ENCODE measurements at regions not wholly inside any gene's neighbourhood (a gene's known extent, or its start where the extent isn't known, plus 50 kb on each side); places are given as distances from the start of the nearest gene placed in this dataset.
A peak's percentile ranks its signal among the peaks of the same experiment; 100 is the strongest.
"Not testable (repeated sequence)": the region's sequence is repeated elsewhere in the genome, so short reads cannot be mapped to it uniquely, and the experiment has no call there.

- H3K4me1 ChIP-seq (ENCODE audit: control insufficient read depth in 1 of 2, insufficient read depth in 2 of 2, low read length in 2 of 2): peaks cover 0 to 1% of the 10 kb centered on the region in 2 donors
- intact Hi-C loops (cut with DNase I): no loop called here
- H3K4me3 ChIP-seq (ENCODE audit: low read length in 2 of 2): no peak overlapping the region
- no peak overlapping the region for H3K27ac ChIP-seq (ENCODE audit: low read depth in 1 of 2, low read length in 2 of 2)
- 91 to 98% methylated on average over 3 of the region's 3 CpGs for WGBS, 2 donors
- DNase-seq (no peak), ATAC-seq (ENCODE audit: low FRiP score) (peak; percentile 82)
- no peaks in the 10 kb centered on the region for H3K9me3 ChIP-seq (ENCODE audit: control insufficient read depth, low read length)
- H3K27me3 ChIP-seq (ENCODE audit: control insufficient read depth in 1 of 2, insufficient read depth in 2 of 2, low read length in 1 of 2): no peaks in the 10 kb centered on the region
- no peaks in the 10 kb centered on the region for H3K36me3 ChIP-seq (ENCODE audit: control insufficient read depth in 1 of 2, insufficient read depth in 2 of 2, low read length in 1 of 2)
Observed at GRCh38 chr3:30314757-30315325, 291.6 kb upstream of the TGFBR2 start.

GRCh38 chr3:30315447-30315846 lies 291.0 kb upstream of the TGFBR2 start:
- Histone ChIP-seq H3K27ac (ENCODE audit: low read depth in 1 of 2, low read length in 2 of 2) (no peak overlapping the region), H3K27me3 (ENCODE audit: control insufficient read depth in 1 of 2, insufficient read depth in 2 of 2, low read length in 1 of 2) (no peaks in the 10 kb centered on the region), H3K9me3 (ENCODE audit: control insufficient read depth, low read length) (no peaks in the 10 kb centered on the region), H3K4me3 (ENCODE audit: low read length in 2 of 2) (no peak overlapping the region), H3K4me1 (ENCODE audit: control insufficient read depth in 1 of 2, insufficient read depth in 2 of 2, low read length in 2 of 2) (peaks cover 0 to 1% of the 10 kb centered on the region in 2 donors), H3K36me3 (ENCODE audit: control insufficient read depth in 1 of 2, insufficient read depth in 2 of 2, low read length in 1 of 2) (no peaks in the 10 kb centered on the region)
- DNase-seq (no peak), ATAC-seq (ENCODE audit: low FRiP score) (peak; percentile 65)
- intact Hi-C loops (cut with DNase I): no loop called here
- WGBS, 2 donors: 71 to 78% methylated on average over 3 of the region's 3 CpGs

- Histone ChIP-seq H3K36me3 (ENCODE audit: control insufficient read depth in 1 of 2, insufficient read depth in 2 of 2, low read length in 1 of 2) (no peaks in the 10 kb centered on the region), H3K27me3 (ENCODE audit: control insufficient read depth in 1 of 2, insufficient read depth in 2 of 2, low read length in 1 of 2) (no peaks in the 10 kb centered on the region), H3K27ac (ENCODE audit: low read depth in 1 of 2, low read length in 2 of 2) (no peak overlapping the region), H3K9me3 (ENCODE audit: control insufficient read depth, low read length) (no peaks in the 10 kb centered on the region), H3K4me1 (ENCODE audit: control insufficient read depth in 1 of 2, insufficient read depth in 2 of 2, low read length in 2 of 2) (peaks cover 0 to 1% of the 10 kb centered on the region in 2 donors), H3K4me3 (ENCODE audit: low read length in 2 of 2) (no peak overlapping the region)
- DNase-seq (no peak), ATAC-seq (ENCODE audit: low FRiP score) (no peak)
- intact Hi-C loops (cut with DNase I): no loop called here
- WGBS, 2 donors: 78 to 82% methylated on average over 3 of the region's 3 CpGs
Observed at GRCh38 chr3:30317561-30317960, 288.8 kb upstream of the TGFBR2 start.

GRCh38 chr3:30318110-30318509 lies 288.3 kb upstream of the TGFBR2 start:
- H3K27me3 ChIP-seq (ENCODE audit: control insufficient read depth in 1 of 2, insufficient read depth in 2 of 2, low read length in 1 of 2): no peaks in the 10 kb centered on the region
- no peaks in the 10 kb centered on the region for H3K36me3 ChIP-seq (ENCODE audit: control insufficient read depth in 1 of 2, insufficient read depth in 2 of 2, low read length in 1 of 2)
- H3K4me3 ChIP-seq (ENCODE audit: low read length in 2 of 2): no peak overlapping the region
- H3K4me1 ChIP-seq (ENCODE audit: control insufficient read depth in 1 of 2, insufficient read depth in 2 of 2, low read length in 2 of 2): peaks cover 0 to 1% of the 10 kb centered on the region in 2 donors
- 93% methylated on average over 3 of the region's 3 CpGs for WGBS, 2 donors
- ATAC-seq (ENCODE audit: low FRiP score) (no peak), DNase-seq (no peak)
- H3K27ac ChIP-seq (ENCODE audit: low read depth in 1 of 2, low read length in 2 of 2): no peak overlapping the region
- intact Hi-C loops (cut with DNase I): no loop called here
- H3K9me3 ChIP-seq (ENCODE audit: control insufficient read depth, low read length): no peaks in the 10 kb centered on the region

- intact Hi-C loops (cut with DNase I): no loop called here
- H3K27ac ChIP-seq (ENCODE audit: low read depth in 1 of 2, low read length in 2 of 2): no peak overlapping the region
- peak in 1 of 2 donors; percentile 43 for DNase-seq
Observed at GRCh38 chr3:30319713-30320112, 286.7 kb upstream of the TGFBR2 start.

GRCh38 chr3:30320392-30320791 lies 286.0 kb upstream of the TGFBR2 start:
- Histone ChIP-seq H3K4me3 (ENCODE audit: low read length in 2 of 2) (no peak overlapping the region), H3K27me3 (ENCODE audit: control insufficient read depth in 1 of 2, insufficient read depth in 2 of 2, low read length in 1 of 2) (no peaks in the 10 kb centered on the region), H3K4me1 (ENCODE audit: control insufficient read depth in 1 of 2, insufficient read depth in 2 of 2, low read length in 2 of 2) (peaks cover 3 to 4% of the 10 kb centered on the region in 2 donors), H3K27ac (ENCODE audit: low read depth in 1 of 2, low read length in 2 of 2) (no peak overlapping the region), H3K36me3 (ENCODE audit: control insufficient read depth in 1 of 2, insufficient read depth in 2 of 2, low read length in 1 of 2) (no peaks in the 10 kb centered on the region), H3K9me3 (ENCODE audit: control insufficient read depth, low read length) (no peaks in the 10 kb centered on the region)
- intact Hi-C loops (cut with DNase I): no loop called here
- WGBS, 2 donors: 98 to 100% methylated on average over 1 of the region's 1 CpG
- no peak for DNase-seq
- ATAC-seq (ENCODE audit: low FRiP score): no peak

More at GRCh38 chr3:30319713-30320112, 286.7 kb upstream of the TGFBR2 start:
- peaks cover 3 to 4% of the 10 kb centered on the region in 2 donors for H3K4me1 ChIP-seq (ENCODE audit: control insufficient read depth in 1 of 2, insufficient read depth in 2 of 2, low read length in 2 of 2)
- no peaks in the 10 kb centered on the region for H3K27me3 ChIP-seq (ENCODE audit: control insufficient read depth in 1 of 2, insufficient read depth in 2 of 2, low read length in 1 of 2)
- no peak overlapping the region for H3K4me3 ChIP-seq (ENCODE audit: low read length in 2 of 2)
- H3K36me3 ChIP-seq (ENCODE audit: control insufficient read depth in 1 of 2, insufficient read depth in 2 of 2, low read length in 1 of 2): no peaks in the 10 kb centered on the region
- no peaks in the 10 kb centered on the region for H3K9me3 ChIP-seq (ENCODE audit: control insufficient read depth, low read length)
- no peak for ATAC-seq (ENCODE audit: low FRiP score)

- ATAC-seq (ENCODE audit: low FRiP score): no peak
- no peaks in the 10 kb centered on the region for H3K27me3 ChIP-seq (ENCODE audit: control insufficient read depth in 1 of 2, insufficient read depth in 2 of 2, low read length in 1 of 2)
- no peaks in the 10 kb centered on the region for H3K9me3 ChIP-seq (ENCODE audit: control insufficient read depth, low read length)
- peaks cover 3 to 4% of the 10 kb centered on the region in 2 donors for H3K4me1 ChIP-seq (ENCODE audit: control insufficient read depth in 1 of 2, insufficient read depth in 2 of 2, low read length in 2 of 2)
- H3K27ac ChIP-seq (ENCODE audit: low read depth in 1 of 2, low read length in 2 of 2): no peak overlapping the region
- no peaks in the 10 kb centered on the region for H3K36me3 ChIP-seq (ENCODE audit: control insufficient read depth in 1 of 2, insufficient read depth in 2 of 2, low read length in 1 of 2)
- H3K4me3 ChIP-seq (ENCODE audit: low read length in 2 of 2): no peak overlapping the region
- intact Hi-C loops (cut with DNase I): no loop called here
- no peak for DNase-seq
- WGBS, 2 donors: 75% methylated on average over 2 of the region's 2 CpGs
Observed at GRCh38 chr3:30321065-30321464, 285.3 kb upstream of the TGFBR2 start.

- H3K27me3 ChIP-seq (ENCODE audit: control insufficient read depth in 1 of 2, insufficient read depth in 2 of 2, low read length in 1 of 2); H3K27ac ChIP-seq (ENCODE audit: low read depth in 1 of 2, low read length in 2 of 2); ATAC-seq (ENCODE audit: low FRiP score); intact Hi-C loops (cut with DNase I); H3K4me1 ChIP-seq (ENCODE audit: control insufficient read depth in 1 of 2, insufficient read depth in 2 of 2, low read length in 2 of 2); H3K9me3 ChIP-seq (ENCODE audit: control insufficient read depth, low read length); H3K36me3 ChIP-seq (ENCODE audit: control insufficient read depth in 1 of 2, insufficient read depth in 2 of 2, low read length in 1 of 2); H3K4me3 ChIP-seq (ENCODE audit: low read length in 2 of 2); DNase-seq: not testable (repeated sequence)
- WGBS, 2 donors: 90 to 95% methylated on average over 1 of the region's 1 CpG
Observed at GRCh38 chr3:30323649-30324048, 282.8 kb upstream of the TGFBR2 start.

GRCh38 chr3:30324587-30324986 lies 281.8 kb upstream of the TGFBR2 start:
- WGBS, 2 donors: 5 to 6% methylated on average over 1 of the region's 1 CpG

More at GRCh38 chr3:30324587-30324986, 281.8 kb upstream of the TGFBR2 start:
- Histone ChIP-seq H3K4me3 (ENCODE audit: low read length in 2 of 2) (no peak overlapping the region), H3K4me1 (ENCODE audit: control insufficient read depth in 1 of 2, insufficient read depth in 2 of 2, low read length in 2 of 2) (peaks cover 3 to 4% of the 10 kb centered on the region in 2 donors), H3K36me3 (ENCODE audit: control insufficient read depth in 1 of 2, insufficient read depth in 2 of 2, low read length in 1 of 2) (no peaks in the 10 kb centered on the region), H3K9me3 (ENCODE audit: control insufficient read depth, low read length) (no peaks in the 10 kb centered on the region), H3K27ac (ENCODE audit: low read depth in 1 of 2, low read length in 2 of 2) (no peak overlapping the region), H3K27me3 (ENCODE audit: control insufficient read depth in 1 of 2, insufficient read depth in 2 of 2, low read length in 1 of 2) (no peaks in the 10 kb centered on the region)
- intact Hi-C loops (cut with DNase I): no loop called here
- no peak for ATAC-seq (ENCODE audit: low FRiP score)
- DNase-seq: no peak

Measured in aorta (tissue), 5 donors.